ENCODE measurements at regions not wholly inside any gene's neighbourhood (a gene's known extent, or its start where the extent isn't known, plus 50 kb on each side); places are given as distances from the start of the nearest gene placed in this dataset.

DNA sequence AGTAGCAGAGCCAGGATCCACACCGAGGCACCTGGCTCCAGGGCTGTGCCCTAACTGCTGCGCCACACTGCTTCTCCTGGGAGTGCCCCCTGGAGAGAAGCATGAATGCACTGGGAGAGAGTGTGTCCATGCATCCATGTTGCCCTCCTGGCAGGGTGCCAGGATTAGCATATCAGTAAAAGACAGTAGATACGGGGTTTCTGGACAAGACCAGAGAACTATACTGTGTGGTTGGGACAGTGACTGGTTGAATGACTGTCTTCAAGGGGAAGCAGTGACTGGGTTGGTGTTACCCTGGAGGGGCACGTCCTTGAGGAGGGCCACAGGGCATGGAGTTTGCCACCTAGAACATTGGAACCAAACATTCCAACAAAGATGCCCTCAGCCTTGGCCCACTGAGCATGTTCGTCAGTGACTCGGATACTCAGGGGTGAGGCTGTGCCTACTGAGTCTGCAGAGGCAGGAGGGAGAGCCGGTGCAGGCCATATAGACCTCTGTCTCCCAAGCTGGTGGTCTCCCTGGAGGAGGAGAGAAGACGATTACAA is 288.8 kb downstream of the CDC5L start:
- DNase-seq: no peak

GRCh38 chr6:44676826-44677433 is 289.4 kb downstream of the CDC5L start:
- no peak for DNase-seq

GRCh38 chr6:44678252-44678935 is 290.9 kb downstream of the CDC5L start:
- no peak for DNase-seq

- no peak for DNase-seq
Measured at GRCh38 chr6:44679438-44680201, 292.1 kb downstream of the CDC5L start.

DNA sequence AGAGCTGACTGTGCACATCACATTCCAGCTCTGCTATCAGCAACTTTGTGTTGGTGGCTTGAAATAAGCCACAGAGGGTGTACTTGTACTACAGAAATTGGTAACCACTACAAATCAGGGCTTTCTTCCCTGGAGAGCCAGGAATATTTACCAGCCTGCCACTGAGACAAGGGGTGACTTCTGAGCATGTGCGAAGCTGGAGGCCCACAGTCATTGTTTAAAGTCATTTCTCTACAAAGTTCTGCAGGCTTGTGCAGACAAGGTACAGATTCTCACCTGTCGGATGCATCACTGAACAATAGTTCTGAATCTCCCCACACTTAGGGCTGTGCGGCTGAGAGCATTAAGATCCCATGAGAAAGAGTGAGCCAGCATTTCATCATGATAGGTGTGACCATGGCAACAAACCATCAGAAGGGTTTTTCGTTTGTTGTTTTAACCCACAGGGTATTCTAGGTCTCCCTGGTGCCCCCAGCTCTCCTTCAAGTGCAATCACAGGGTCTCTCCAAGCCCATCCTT is 292.8 kb downstream of the CDC5L start:
- no peak for DNase-seq

- no peak for DNase-seq
Measured at GRCh38 chr6:44681761-44682160, 294.3 kb downstream of the CDC5L start.

DNA sequence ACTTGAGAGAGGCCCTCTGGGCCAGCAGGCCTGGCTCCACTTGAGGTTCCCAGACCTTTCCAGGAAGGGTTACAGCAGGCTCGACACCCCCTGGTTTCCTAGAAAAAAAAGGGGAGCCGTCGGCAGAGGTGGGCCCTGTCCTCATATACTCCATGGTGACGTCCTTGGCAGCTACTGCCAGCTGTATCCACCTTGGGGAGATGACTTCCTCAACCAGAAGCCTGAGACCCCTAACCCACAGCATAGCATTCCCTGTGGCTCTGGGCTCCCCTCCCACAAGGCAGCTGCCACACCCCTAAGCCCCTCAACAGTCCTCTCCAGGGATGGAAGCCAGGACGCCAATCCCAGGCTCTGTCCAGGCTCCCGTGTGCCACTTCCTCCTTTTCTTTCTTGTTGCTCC is 294.8 kb downstream of the CDC5L start:
- no peak for DNase-seq

- no peak for DNase-seq
Measured at GRCh38 chr6:44682987-44683779, 295.7 kb downstream of the CDC5L start.

DNA sequence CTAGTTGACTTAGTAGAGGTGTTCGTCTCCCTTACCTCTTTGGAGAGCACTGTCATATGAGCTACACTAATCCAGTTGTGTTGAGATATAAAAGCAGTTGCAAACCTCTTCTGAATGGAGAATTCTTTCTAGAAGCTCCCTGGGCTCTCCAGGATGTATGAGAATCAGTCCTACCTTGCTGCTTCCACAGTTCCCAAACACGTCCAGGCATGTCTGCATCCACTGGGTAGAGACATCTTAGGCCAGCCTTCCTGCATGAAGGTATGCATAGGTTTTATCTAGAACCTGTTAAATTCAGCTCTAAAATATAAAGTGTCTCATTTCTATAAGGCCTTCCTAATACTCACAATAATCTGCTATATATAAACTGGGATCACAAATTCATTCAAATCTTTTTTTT is 297.7 kb downstream of the CDC5L start:
- DNase-seq: no peak

DNA sequence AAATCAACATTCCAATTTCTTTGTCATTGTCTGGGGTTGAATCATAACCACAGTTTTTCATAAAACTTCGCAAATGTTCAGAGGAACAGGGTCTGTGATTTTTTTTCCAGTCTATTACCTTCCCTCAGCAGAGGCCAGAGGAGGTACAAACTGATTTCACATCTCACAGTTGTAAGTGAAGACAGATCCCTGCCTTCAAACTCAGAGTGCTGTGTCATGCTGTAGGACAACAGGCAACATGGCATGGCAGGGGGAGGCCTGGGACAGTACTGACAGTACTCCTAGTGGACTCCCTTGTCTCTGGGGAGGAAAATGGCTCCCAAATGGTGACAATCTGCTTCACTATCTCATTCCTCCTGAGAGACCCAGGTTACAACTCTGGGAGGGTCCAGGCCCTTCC is 308.6 kb downstream of the CDC5L start:
- DNase-seq: no peak

- DNase-seq: no peak
Measured at GRCh38 chr6:44696686-44697085, 309.2 kb downstream of the CDC5L start.

GRCh38 chr6:44697327-44697726 is 309.8 kb downstream of the CDC5L start:
- no peak for DNase-seq

DNA sequence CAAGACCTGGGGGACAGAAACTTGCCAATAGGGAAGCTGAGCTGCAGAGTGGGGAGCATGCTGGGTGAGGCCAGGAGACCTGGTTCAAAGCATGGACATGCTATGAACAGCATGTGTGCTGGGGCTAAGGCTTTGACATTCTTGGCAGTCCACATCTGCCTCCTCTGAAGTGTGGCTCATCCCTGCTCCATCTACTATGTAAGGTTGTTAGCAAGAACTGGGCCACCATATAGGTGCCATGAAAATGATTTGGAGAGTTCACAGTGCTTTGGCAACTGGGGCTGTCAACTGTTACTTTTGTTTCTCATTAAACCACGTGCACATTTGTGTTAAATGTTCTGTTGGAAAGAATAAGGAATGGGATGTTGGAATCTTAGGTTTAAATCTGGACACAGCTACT is 311.1 kb downstream of the CDC5L start:
- DNase-seq: no peak

DNA sequence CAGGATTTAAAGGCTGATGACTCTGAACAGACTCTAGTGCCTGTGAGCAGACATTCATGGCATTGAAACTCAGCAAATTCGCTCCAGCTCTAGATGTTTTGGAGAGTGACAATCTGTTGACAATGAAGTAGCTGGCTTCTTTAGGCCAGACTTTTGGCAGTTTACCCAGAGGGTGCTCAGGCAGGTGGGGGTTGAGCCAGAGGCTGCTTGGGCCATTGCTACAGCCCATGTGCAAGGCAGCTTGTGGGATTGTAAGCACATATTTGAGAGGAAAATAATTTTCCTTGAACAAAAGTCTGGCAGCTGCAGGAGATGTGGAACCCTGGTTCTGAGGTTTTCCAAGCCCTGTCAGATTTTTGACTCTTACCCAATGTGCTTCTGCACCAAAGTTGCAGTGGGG is 311.6 kb downstream of the CDC5L start:
- no peak for DNase-seq

GRCh38 chr6:44699851-44700250 is 312.3 kb downstream of the CDC5L start:
- no peak for DNase-seq

GRCh38 chr6:44700422-44700821 is 312.9 kb downstream of the CDC5L start:
- no peak for DNase-seq

- no peak for DNase-seq
Measured at GRCh38 chr6:44701038-44701636, 313.6 kb downstream of the CDC5L start.

DNA sequence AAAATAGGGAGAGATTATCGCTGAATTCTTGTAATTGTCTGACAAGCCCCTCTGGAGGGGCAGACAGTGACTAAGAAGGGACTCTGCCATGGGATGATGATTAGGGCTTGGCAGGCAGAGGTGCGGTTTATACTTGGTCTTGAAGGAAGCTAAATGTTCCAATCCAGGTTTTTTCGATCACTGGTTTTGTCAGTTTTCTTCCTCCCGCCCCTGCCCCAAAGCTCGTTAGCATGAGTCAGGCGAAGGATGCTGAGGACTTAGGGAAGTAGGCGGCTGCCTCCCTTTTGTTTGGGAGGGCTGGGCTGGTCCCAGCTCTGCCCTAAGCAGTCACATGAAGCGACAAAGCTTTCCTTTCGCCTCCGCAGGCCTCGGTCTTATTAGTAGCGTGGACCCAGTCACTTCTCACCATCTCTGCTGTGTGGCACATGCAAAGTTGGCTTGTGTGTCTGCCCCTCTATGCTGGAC is 314.2 kb downstream of the CDC5L start:
- DNase-seq: no peak

DNA sequence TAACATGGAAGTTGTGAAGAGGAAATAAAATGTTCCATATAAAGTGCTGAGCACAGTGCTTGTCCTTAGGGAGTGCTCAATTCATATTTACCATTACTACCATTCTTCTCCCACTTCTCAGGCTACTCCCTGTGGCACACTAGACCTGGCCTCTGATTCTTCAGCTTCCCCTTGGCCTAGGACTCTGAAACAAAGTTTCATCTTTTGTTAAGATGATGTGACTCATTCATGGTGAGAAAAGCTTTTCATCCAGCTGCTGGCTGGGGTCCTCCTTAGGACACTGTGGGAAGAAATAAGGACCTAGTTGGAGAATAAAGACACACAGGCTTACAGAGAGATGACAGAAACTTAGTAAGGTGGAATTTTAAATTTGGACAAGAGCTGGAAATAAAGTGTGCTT is 314.8 kb downstream of the CDC5L start:
- no peak for DNase-seq

GRCh38 chr6:44704240-44705150 is 317.0 kb downstream of the CDC5L start:
- no peak for DNase-seq

All from amygdala (tissue), 56 donors.